Vagina (tissue), 2 donors: ENCODE measurements at regions not wholly inside any gene's neighbourhood (a gene's known extent, or its start where the extent isn't known, plus 50 kb on each side); places are given as distances from the start of the nearest gene placed in this dataset.

Experiments
- DNase-seq, 2 donors: peaks; one replicate each; pipeline ENCODE4 v3.0.0-alpha.2; 2017; ENCODE audit errors: extremely low spot score in 2 of 2
- H3K27ac ChIP-seq: fragments of 200-600 bp; sonication (generic); one replicate; pipeline ENCODE4 v1.5.1; 2019
- H3K27me3 ChIP-seq: fragments of 200-600 bp; sonication (generic); one replicate; pipeline ENCODE4 v1.5.1; 2019
- H3K36me3 ChIP-seq, 2 donors: fragments of 200-600 bp; sonication (generic); one replicate each; pipeline ENCODE4 v1.5.1; 2017 to 2019
- H3K4me1 ChIP-seq: fragments of 200-600 bp; sonication (generic); one replicate; pipeline ENCODE4 v1.5.1; 2019
- H3K4me3 ChIP-seq, 2 donors: fragments of 200-600 bp; sonication (generic); 1 replicate in 1 of 2; 2 replicates in 1 of 2; pipeline ENCODE4 v1.5.1; 2016 to 2019
- H3K9me3 ChIP-seq: fragments of 200-600 bp; sonication (generic); one replicate; pipeline ENCODE4 v1.5.1; 2019
- CTCF ChIP-seq, 3 experiments: fragments of 450-650 bp in 2 of 3; fragments of 200-600 bp in 1 of 3; sonication (generic) in 1 of 3; IDR thresholded peaks; one replicate each; pipeline ENCODE4 v1.5.1; 2017 to 2019; ENCODE audit warnings: antibody characterized with exemption in 3 of 3, mild to moderate bottlenecking in 2 of 3, moderate library complexity in 2 of 3
- POLR2A ChIP-seq, 2 donors: fragments of 450-650 bp; IDR thresholded peaks; one replicate each; pipeline ENCODE4 v1.6.1; 2017; ENCODE audit warnings: antibody characterized with exemption in 2 of 2, mild to moderate bottlenecking in 2 of 2, moderate library complexity in 2 of 2
- POLR2AphosphoS5 ChIP-seq, 2 donors: sonication (generic); formaldehyde crosslinking; IDR thresholded peaks; one replicate each; pipeline ENCODE4 v1.9.0; 2017; ENCODE audit warnings: antibody characterized with exemption in 2 of 2, mild to moderate bottlenecking in 2 of 2, low read depth in 1 of 2; ENCODE audit not compliant: insufficient read depth in 1 of 2
- intact Hi-C: fragments of 100-400 bp; cut with DNase I; formaldehyde crosslinking; loops from one replicate; pipeline ENCODE4 v1.15.1; 2023

GRCh38 chr9:116095403-116095802 is 58.2 kb upstream of the PAPPA start:
- no peaks in the 10 kb centered on the region for H3K9me3 ChIP-seq
- H3K4me1 ChIP-seq: no peaks in the 10 kb centered on the region
- no peak overlapping the region for H3K27ac ChIP-seq
- H3K4me3 ChIP-seq: no peak overlapping the region
- no peak for DNase-seq
- intact Hi-C loops: no loop called here
- TF ChIP-seq POLR2AphosphoS5 (IDR thresholded peaks at IDR 0.05; ENCODE audit: insufficient read depth in 1 of 2, low read depth in 1 of 2) (no peak), CTCF (IDR thresholded peaks at IDR 0.05) (no peak), POLR2A (IDR thresholded peaks at IDR 0.05) (no peak)
- H3K36me3 ChIP-seq: no peaks in the 10 kb centered on the region
- H3K27me3 ChIP-seq: no peaks in the 10 kb centered on the region

GRCh38 chr9:116096046-116096445 is 57.5 kb upstream of the PAPPA start:
- TF ChIP-seq CTCF (IDR thresholded peaks at IDR 0.05): no peak
- TF ChIP-seq POLR2AphosphoS5 (IDR thresholded peaks at IDR 0.05; ENCODE audit: insufficient read depth in 1 of 2, low read depth in 1 of 2): no peak
- no peak for TF ChIP-seq POLR2A (IDR thresholded peaks at IDR 0.05)
- Histone ChIP-seq H3K4me1 (no peaks in the 10 kb centered on the region), H3K36me3 (no peaks in the 10 kb centered on the region), H3K27ac (no peak overlapping the region), H3K9me3 (no peaks in the 10 kb centered on the region), H3K27me3 (no peaks in the 10 kb centered on the region), H3K4me3 (no peak overlapping the region)
- intact Hi-C loops: no loop called here
- DNase-seq: no peak

GRCh38 chr9:116096853-116097252 is 56.7 kb upstream of the PAPPA start:
- no peak for DNase-seq
- H3K4me1 ChIP-seq: no peaks in the 10 kb centered on the region
- TF ChIP-seq POLR2AphosphoS5 (IDR thresholded peaks at IDR 0.05; ENCODE audit: insufficient read depth in 1 of 2, low read depth in 1 of 2): no peak
- no peak for TF ChIP-seq CTCF (IDR thresholded peaks at IDR 0.05)
- TF ChIP-seq POLR2A (IDR thresholded peaks at IDR 0.05): no peak
- intact Hi-C loops: no loop called here
- no peaks in the 10 kb centered on the region for H3K27me3 ChIP-seq
- H3K36me3 ChIP-seq: no peaks in the 10 kb centered on the region
- H3K4me3 ChIP-seq: no peak overlapping the region
- H3K27ac ChIP-seq: no peak overlapping the region
- H3K9me3 ChIP-seq: no peaks in the 10 kb centered on the region

- Histone ChIP-seq H3K36me3 (no peaks in the 10 kb centered on the region), H3K4me3 (no peak overlapping the region), H3K9me3 (no peaks in the 10 kb centered on the region), H3K27me3 (no peaks in the 10 kb centered on the region), H3K27ac (no peak overlapping the region), H3K4me1 (no peaks in the 10 kb centered on the region)
- DNase-seq: no peak
- intact Hi-C loops: no loop called here
- no peak for TF ChIP-seq CTCF (IDR thresholded peaks at IDR 0.05)
Measured at GRCh38 chr9:116098476-116098875, 55.1 kb upstream of the PAPPA start.

- Histone ChIP-seq H3K4me3 (no peak overlapping the region), H3K27me3 (no peaks in the 10 kb centered on the region), H3K27ac (no peak overlapping the region), H3K36me3 (no peaks in the 10 kb centered on the region), H3K4me1 (no peaks in the 10 kb centered on the region), H3K9me3 (no peaks in the 10 kb centered on the region)
- TF ChIP-seq CTCF (IDR thresholded peaks at IDR 0.05) (no peak), POLR2AphosphoS5 (IDR thresholded peaks at IDR 0.05; ENCODE audit: insufficient read depth in 1 of 2, low read depth in 1 of 2) (no peak), POLR2A (IDR thresholded peaks at IDR 0.05) (no peak)
- intact Hi-C loops: no loop called here
- no peak for DNase-seq
Measured at GRCh38 chr9:116099821-116100220, 53.8 kb upstream of the PAPPA start.
